Upper lobe of left lung (tissue), 4 donors: ENCODE measurements at regions not wholly inside any gene's neighbourhood (a gene's known extent, or its start where the extent isn't known, plus 50 kb on each side); places are given as distances from the start of the nearest gene placed in this dataset.

Source experiments
- EP300 ChIP-seq, 4 donors: sonication (generic); formaldehyde crosslinking; IDR thresholded peaks; one replicate each; pipeline ENCODE4 v1.5.1; 2017; ENCODE audit warnings: antibody characterized with exemption in 4 of 4, control low read depth in 2 of 4
- POLR2AphosphoS5 ChIP-seq, 2 donors: sonication (generic); formaldehyde crosslinking; IDR thresholded peaks; one replicate each; pipeline ENCODE4 v1.5.1; 2017; ENCODE audit warnings: antibody characterized with exemption in 2 of 2

- TF ChIP-seq POLR2AphosphoS5 (IDR thresholded peaks at IDR 0.05) (no peak), EP300 (IDR thresholded peaks at IDR 0.05) (no peak)
These were observed 130.5 kb upstream of the MXRA5 start for GRCh38 chrX:3476973-3477372.
